GM18508 (cell line): ENCODE measurements at regions not wholly inside any gene's neighbourhood (a gene's known extent, or its start where the extent isn't known, plus 50 kb on each side); places are given as distances from the start of the nearest gene placed in this dataset.

Experiments
- ATAC-seq: cut with Tn5 transposase; IDR thresholded peaks from one replicate; pipeline ENCODE4 v1.9.1; 2021; ENCODE audit warnings: moderate number of reproducible peaks; ENCODE audit not compliant: insufficient read depth, unreplicated experiment

GRCh38 chr14:71834284-71835204 lies 97.7 kb upstream of the RGS6 start:
- no peak for ATAC-seq

GRCh38 chr14:71852181-71852580 lies 80.0 kb upstream of the RGS6 start:
- no peak for ATAC-seq

GRCh38 chr14:71855399-71856036 lies 76.7 kb upstream of the RGS6 start:
- no peak for ATAC-seq

GRCh38 chr14:71856199-71856919 lies 75.9 kb upstream of the RGS6 start:
- no peak for ATAC-seq

GRCh38 chr14:71863049-71863448 lies 69.2 kb upstream of the RGS6 start:
- no peak for ATAC-seq

DNA sequence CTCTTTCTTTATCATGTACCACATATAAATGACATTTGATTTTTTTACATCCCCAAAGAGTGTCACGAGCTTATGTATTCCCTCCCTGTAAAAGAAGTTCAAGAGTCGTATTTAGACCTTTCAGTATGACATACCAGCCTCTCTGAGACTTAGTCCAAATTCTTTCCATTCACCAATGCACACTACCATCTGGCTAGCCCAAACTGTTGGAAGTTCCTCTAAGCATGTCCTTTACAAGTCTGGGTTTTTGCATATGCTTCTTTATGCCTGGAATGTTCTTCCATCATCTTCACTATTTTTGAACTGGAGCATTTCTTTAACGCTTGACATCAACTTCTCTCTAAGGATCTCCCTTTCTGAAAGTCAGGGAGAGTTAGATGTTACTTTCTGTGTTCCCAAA lies 68.5 kb upstream of the RGS6 start:
- ATAC-seq, result no peak
